ENCODE measurements at regions not wholly inside any gene's neighbourhood (a gene's known extent, or its start where the extent isn't known, plus 50 kb on each side); places are given as distances from the start of the nearest gene placed in this dataset.

DNA sequence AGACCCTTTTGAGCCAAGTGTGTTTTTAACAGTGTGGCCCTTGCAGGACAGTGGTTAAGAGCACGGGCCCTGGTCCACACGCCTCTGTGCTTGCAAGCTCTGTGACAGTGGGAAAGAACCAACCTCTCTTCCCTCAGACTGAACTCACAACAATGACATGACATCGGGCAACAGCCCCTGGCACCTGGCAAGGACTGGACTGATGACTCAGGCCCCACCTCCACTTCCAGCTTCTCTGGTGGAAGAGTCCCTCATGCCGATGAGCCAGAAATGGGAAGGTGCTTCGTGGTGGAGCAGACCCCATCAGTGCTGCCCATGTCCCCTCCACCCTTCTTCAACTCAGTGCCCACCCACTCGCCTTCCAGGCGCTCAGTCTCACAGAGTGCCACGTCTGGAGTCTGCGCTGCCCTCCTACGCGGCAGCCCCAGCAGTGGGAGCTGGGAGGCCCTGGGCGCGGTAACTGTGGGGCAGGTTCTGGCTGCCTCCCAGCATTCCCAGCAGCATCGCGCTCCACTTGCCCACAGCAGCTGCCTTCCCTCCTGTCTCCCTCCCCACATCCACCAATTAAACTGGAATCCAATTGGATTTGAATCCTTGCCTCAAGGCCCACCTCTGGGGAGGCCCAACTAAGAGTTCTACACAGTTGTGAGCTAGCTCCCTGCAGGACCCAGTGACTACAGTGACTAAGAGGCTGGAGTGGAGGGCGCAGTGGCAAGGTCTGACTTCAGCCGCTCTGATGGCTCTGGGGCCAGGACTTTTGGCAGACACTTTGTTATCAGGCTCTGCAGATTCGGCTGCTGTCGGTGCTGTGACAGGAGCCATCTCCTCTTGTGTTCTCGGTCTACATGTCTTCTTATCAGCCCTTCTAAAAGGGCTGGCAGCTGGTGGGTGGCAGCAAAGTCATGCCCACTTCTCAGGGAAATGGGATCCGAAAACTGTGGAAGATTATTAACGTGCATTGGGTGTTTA lies 156.8 kb upstream of the MLN start:
- TF ChIP-seq, protein P1, sequence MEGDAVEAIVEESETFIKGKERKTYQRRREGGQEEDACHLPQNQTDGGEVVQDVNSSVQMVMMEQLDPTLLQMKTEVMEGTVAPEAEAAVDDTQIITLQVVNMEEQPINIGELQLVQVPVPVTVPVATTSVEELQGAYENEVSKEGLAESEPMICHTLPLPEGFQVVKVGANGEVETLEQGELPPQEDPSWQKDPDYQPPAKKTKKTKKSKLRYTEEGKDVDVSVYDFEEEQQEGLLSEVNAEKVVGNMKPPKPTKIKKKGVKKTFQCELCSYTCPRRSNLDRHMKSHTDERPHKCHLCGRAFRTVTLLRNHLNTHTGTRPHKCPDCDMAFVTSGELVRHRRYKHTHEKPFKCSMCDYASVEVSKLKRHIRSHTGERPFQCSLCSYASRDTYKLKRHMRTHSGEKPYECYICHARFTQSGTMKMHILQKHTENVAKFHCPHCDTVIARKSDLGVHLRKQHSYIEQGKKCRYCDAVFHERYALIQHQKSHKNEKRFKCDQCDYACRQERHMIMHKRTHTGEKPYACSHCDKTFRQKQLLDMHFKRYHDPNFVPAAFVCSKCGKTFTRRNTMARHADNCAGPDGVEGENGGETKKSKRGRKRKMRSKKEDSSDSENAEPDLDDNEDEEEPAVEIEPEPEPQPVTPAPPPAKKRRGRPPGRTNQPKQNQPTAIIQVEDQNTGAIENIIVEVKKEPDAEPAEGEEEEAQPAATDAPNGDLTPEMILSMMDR (conservative IDR thresholded peaks at IDR 0.05; ENCODE audit: low read length) = no peak
- TF ChIP-seq EZH2phosphoT487 (IDR thresholded peaks at IDR 0.05; ENCODE audit: borderline replicate concordance, low read depth, low read length) = no peak
